Glutamatergic neuron (in vitro differentiated cells): ENCODE measurements at regions not wholly inside any gene's neighbourhood (a gene's known extent, or its start where the extent isn't known, plus 50 kb on each side); places are given as distances from the start of the nearest gene placed in this dataset.

ENCODE experiments used
- DNase-seq: peaks from one replicate; pipeline ENCODE4 v3.0.0; 2022
- H3K27ac Mint-ChIP-seq: one replicate; pipeline ENCODE4 v1.8.0; 2020; ENCODE audit warnings: mild to moderate bottlenecking, mixed read lengths, inconsistent platforms; ENCODE audit not compliant: unreplicated experiment
- H3K27me3 Mint-ChIP-seq: one replicate; pipeline ENCODE4 v1.8.0; 2020; ENCODE audit warnings: mild to moderate bottlenecking, moderate library complexity, mixed read lengths, inconsistent platforms; ENCODE audit not compliant: unreplicated experiment
- H3K36me3 Mint-ChIP-seq: one replicate; pipeline ENCODE4 v1.8.0; 2020; ENCODE audit warnings: mild to moderate bottlenecking, mixed read lengths, inconsistent platforms; ENCODE audit not compliant: unreplicated experiment
- H3K4me1 Mint-ChIP-seq: one replicate; pipeline ENCODE4 v1.8.0; 2020; ENCODE audit warnings: mild to moderate bottlenecking, low read depth, mixed read lengths, inconsistent platforms; ENCODE audit not compliant: unreplicated experiment
- H3K4me3 Mint-ChIP-seq: one replicate; pipeline ENCODE4 v1.8.0; 2020; ENCODE audit warnings: mild to moderate bottlenecking, mixed read lengths, inconsistent platforms; ENCODE audit not compliant: unreplicated experiment
- H3K9me3 Mint-ChIP-seq: one replicate; pipeline ENCODE4 v1.8.0; 2020; ENCODE audit warnings: mild to moderate bottlenecking, moderate library complexity, mixed read lengths, inconsistent platforms; ENCODE audit not compliant: unreplicated experiment
- CTCF ChIP-seq: fragments of 200-600 bp; sonication (generic); IDR thresholded peaks from one replicate; pipeline ENCODE4 v1.5.0; 2021; ENCODE audit not compliant: partially characterized antibody, unreplicated experiment

GRCh38 chr12:24701343-24701742 is 247.6 kb downstream of the BCAT1 start:
- H3K27ac Mint-ChIP-seq: no peak overlapping the region
- H3K27me3 Mint-ChIP-seq: no peaks in the 10 kb centered on the region
- DNase-seq: no peak
- peaks cover 6% of the 10 kb centered on the region for H3K36me3 Mint-ChIP-seq
- H3K4me3 Mint-ChIP-seq: no peak overlapping the region
- no peaks in the 10 kb centered on the region for H3K9me3 Mint-ChIP-seq
- peaks cover 2% of the 10 kb centered on the region for H3K4me1 Mint-ChIP-seq
- TF ChIP-seq CTCF: no peak

- no peak for TF ChIP-seq CTCF
- Mint-ChIP-seq H3K27me3 (no peaks in the 10 kb centered on the region), H3K4me1 (peaks cover 2% of the 10 kb centered on the region), H3K4me3 (no peak overlapping the region), H3K9me3 (no peaks in the 10 kb centered on the region), H3K27ac (no peak overlapping the region), H3K36me3 (peaks cover 6% of the 10 kb centered on the region)
- no peak for DNase-seq
Observed at GRCh38 chr12:24698972-24699371, 249.9 kb downstream of the BCAT1 start.

GRCh38 chr12:24697769-24698168 is 251.1 kb downstream of the BCAT1 start:
- Mint-ChIP-seq H3K36me3 (peaks cover 6% of the 10 kb centered on the region), H3K27me3 (no peaks in the 10 kb centered on the region), H3K9me3 (no peaks in the 10 kb centered on the region), H3K4me1 (no peaks in the 10 kb centered on the region), H3K4me3 (no peak overlapping the region), H3K27ac (no peak overlapping the region)
- no peak for TF ChIP-seq CTCF
- no peak for DNase-seq

GRCh38 chr12:24697295-24697694 is 251.6 kb downstream of the BCAT1 start:
- peaks cover 6% of the 10 kb centered on the region for H3K36me3 Mint-ChIP-seq
- no peak overlapping the region for H3K4me3 Mint-ChIP-seq
- no peaks in the 10 kb centered on the region for H3K9me3 Mint-ChIP-seq
- no peak overlapping the region for H3K27ac Mint-ChIP-seq
- DNase-seq: no peak
- no peaks in the 10 kb centered on the region for H3K4me1 Mint-ChIP-seq
- no peak for TF ChIP-seq CTCF
- H3K27me3 Mint-ChIP-seq: no peaks in the 10 kb centered on the region

GRCh38 chr12:24696800-24697199 is 252.1 kb downstream of the BCAT1 start:
- no peak for TF ChIP-seq CTCF
- DNase-seq: no peak
- Mint-ChIP-seq H3K36me3 (peaks cover 6% of the 10 kb centered on the region), H3K4me3 (no peak overlapping the region), H3K4me1 (no peaks in the 10 kb centered on the region), H3K27ac (no peak overlapping the region), H3K27me3 (no peaks in the 10 kb centered on the region), H3K9me3 (no peaks in the 10 kb centered on the region)
